ENCODE measurements at regions not wholly inside any gene's neighbourhood (a gene's known extent, or its start where the extent isn't known, plus 50 kb on each side); places are given as distances from the start of the nearest gene placed in this dataset.

- TF ChIP-seq POLR2A (IDR thresholded peaks at IDR 0.05) = no peak
- TF ChIP-seq CTCF (IDR thresholded peaks at IDR 0.05) = no peak
These were observed 62.0 kb upstream of the SAMD11 start for GRCh38 chr1:861714-862113.

Measured in testis (tissue), 2 donors.